ENCODE measurements at regions not wholly inside any gene's neighbourhood (a gene's known extent, or its start where the extent isn't known, plus 50 kb on each side); places are given as distances from the start of the nearest gene placed in this dataset.

DNA sequence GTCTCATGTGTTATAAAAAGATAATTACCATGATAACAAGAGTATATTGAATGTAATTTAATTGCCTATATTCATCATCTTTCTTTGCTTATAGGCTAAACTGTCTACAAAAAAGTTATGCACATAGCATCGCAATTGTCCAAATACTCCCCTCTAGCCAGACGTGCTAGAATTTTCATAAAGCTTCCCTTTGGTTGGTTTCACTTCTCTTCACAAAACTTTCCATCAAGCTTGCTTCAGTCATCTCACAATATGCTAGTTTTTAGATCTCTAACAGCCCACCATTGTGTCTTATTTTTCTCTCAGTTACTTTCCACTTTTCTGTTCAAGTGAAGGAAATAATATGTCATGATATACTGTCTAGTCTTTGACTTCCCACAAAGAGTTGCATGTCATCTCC, 448.3 kb upstream of the SPANXN1 start:
- H3K36me3 ChIP-seq (ENCODE audit: insufficient read depth, low read length): no peaks in the 10 kb centered on the region
- H3K9me3 ChIP-seq (ENCODE audit: control insufficient read depth in 1 of 2, insufficient read depth in 1 of 2, low read length in 2 of 2): no peaks in the 10 kb centered on the region
- H3K4me3 Mint-ChIP-seq: no peak overlapping the region
- H3K27ac ChIP-seq (ENCODE audit: low read depth in 1 of 2, low read length in 2 of 2): no peak overlapping the region
- TF ChIP-seq, protein P1, sequence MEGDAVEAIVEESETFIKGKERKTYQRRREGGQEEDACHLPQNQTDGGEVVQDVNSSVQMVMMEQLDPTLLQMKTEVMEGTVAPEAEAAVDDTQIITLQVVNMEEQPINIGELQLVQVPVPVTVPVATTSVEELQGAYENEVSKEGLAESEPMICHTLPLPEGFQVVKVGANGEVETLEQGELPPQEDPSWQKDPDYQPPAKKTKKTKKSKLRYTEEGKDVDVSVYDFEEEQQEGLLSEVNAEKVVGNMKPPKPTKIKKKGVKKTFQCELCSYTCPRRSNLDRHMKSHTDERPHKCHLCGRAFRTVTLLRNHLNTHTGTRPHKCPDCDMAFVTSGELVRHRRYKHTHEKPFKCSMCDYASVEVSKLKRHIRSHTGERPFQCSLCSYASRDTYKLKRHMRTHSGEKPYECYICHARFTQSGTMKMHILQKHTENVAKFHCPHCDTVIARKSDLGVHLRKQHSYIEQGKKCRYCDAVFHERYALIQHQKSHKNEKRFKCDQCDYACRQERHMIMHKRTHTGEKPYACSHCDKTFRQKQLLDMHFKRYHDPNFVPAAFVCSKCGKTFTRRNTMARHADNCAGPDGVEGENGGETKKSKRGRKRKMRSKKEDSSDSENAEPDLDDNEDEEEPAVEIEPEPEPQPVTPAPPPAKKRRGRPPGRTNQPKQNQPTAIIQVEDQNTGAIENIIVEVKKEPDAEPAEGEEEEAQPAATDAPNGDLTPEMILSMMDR (IDR thresholded peaks at IDR 0.05): no peak
- no peaks in the 10 kb centered on the region for H3K36me3 Mint-ChIP-seq (ENCODE audit: low read depth)
- H3K4me3 ChIP-seq (ENCODE audit: low read length): no peak overlapping the region
- ChIA-PET POLR2A (no interaction called here), CTCF (no interaction called here)
- no peak for DNase-seq
- no peaks in the 10 kb centered on the region for H3K4me1 ChIP-seq (ENCODE audit: insufficient read depth, low read length)
- no peak overlapping the region for H3K27ac Mint-ChIP-seq
- H3K27me3 ChIP-seq (ENCODE audit: control insufficient read depth in 1 of 2, insufficient read depth in 2 of 2, low read length in 2 of 2): no peaks in the 10 kb centered on the region
- H3K9me3 Mint-ChIP-seq: peaks cover 2% of the 10 kb centered on the region
- no peaks in the 10 kb centered on the region for H3K4me1 Mint-ChIP-seq (ENCODE audit: low read depth)
- H3K27me3 Mint-ChIP-seq: no peaks in the 10 kb centered on the region
- intact Hi-C loops (cut with DNase I, micrococcal nuclease): no loop called here
- ATAC-seq (ENCODE audit: poor library complexity): no peak

DNA sequence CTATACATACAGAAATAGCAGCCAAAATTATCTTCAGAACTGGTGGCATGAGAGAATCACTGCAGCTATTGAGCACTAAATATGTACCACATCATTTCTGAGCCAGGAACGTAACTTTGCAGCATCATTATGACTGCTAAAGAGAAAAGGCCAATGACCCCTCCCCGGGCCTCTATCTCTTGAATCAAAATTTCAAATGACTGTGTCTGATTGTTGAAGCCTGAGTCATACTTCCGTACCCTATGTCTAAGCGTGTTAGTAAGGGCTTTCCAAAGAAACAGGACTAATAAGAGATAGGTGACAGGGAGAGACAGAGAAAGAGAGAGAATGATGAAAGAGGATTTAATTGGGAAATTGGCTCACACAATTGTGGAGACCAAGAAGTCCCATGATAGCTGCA, 445.5 kb upstream of the SPANXN1 start:
- Mint-ChIP-seq H3K9me3 (peaks cover 2% of the 10 kb centered on the region), H3K36me3 (ENCODE audit: low read depth) (no peaks in the 10 kb centered on the region), H3K27ac (no peak overlapping the region), H3K4me3 (no peak overlapping the region), H3K27me3 (no peaks in the 10 kb centered on the region), H3K4me1 (ENCODE audit: low read depth) (no peaks in the 10 kb centered on the region)
- TF ChIP-seq, protein P1 (IDR thresholded peaks at IDR 0.05): no peak
- ATAC-seq (ENCODE audit: poor library complexity) (no peak), DNase-seq (no peak)
- ChIA-PET POLR2A (no interaction called here), CTCF (no interaction called here)
- Histone ChIP-seq H3K27me3 (ENCODE audit: control insufficient read depth in 1 of 2, insufficient read depth in 2 of 2, low read length in 2 of 2) (no peaks in the 10 kb centered on the region), H3K4me1 (ENCODE audit: insufficient read depth, low read length) (no peaks in the 10 kb centered on the region), H3K4me3 (ENCODE audit: low read length) (no peak overlapping the region), H3K36me3 (ENCODE audit: insufficient read depth, low read length) (no peaks in the 10 kb centered on the region), H3K9me3 (ENCODE audit: control insufficient read depth in 1 of 2, insufficient read depth in 1 of 2, low read length in 2 of 2) (no peaks in the 10 kb centered on the region), H3K27ac (ENCODE audit: low read depth in 1 of 2, low read length in 2 of 2) (no peak overlapping the region)
- intact Hi-C loops (cut with DNase I, micrococcal nuclease): no loop called here

DNA sequence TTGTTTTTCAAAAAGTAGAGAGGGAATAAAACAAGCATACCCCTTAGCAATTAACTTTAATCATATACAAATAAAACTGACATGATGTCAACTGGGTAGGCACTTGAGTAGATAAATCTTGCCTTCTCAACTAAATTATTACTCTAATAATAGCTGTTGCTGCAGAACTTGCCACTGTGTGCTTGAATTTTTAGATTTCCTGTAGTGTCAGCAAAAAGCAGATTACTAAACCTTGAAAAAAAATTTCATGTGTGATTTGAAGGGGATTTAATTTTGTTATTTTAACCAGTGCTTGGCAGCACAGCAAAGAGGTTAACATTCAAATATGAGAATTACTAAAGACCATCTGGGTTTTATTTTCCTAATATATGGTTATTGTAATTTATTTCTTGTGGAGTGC, 438.3 kb upstream of the SPANXN1 start:
- Histone ChIP-seq H3K4me3 (ENCODE audit: low read length) (no peak overlapping the region), H3K27ac (ENCODE audit: low read depth in 1 of 2, low read length in 2 of 2) (no peak overlapping the region), H3K27me3 (ENCODE audit: control insufficient read depth in 1 of 2, insufficient read depth in 2 of 2, low read length in 2 of 2) (no peaks in the 10 kb centered on the region), H3K4me1 (ENCODE audit: insufficient read depth, low read length) (no peaks in the 10 kb centered on the region), H3K36me3 (ENCODE audit: insufficient read depth, low read length) (no peaks in the 10 kb centered on the region), H3K9me3 (ENCODE audit: control insufficient read depth in 1 of 2, insufficient read depth in 1 of 2, low read length in 2 of 2) (no peaks in the 10 kb centered on the region)
- no peak overlapping the region for H3K4me3 Mint-ChIP-seq
- TF ChIP-seq, protein P1 (IDR thresholded peaks at IDR 0.05): no peak
- ChIA-PET POLR2A (no interaction called here), CTCF (no interaction called here)
- no peaks in the 10 kb centered on the region for H3K4me1 Mint-ChIP-seq (ENCODE audit: low read depth)
- H3K27me3 Mint-ChIP-seq: no peaks in the 10 kb centered on the region
- intact Hi-C loops (cut with DNase I, micrococcal nuclease): no loop called here
- DNase-seq (no peak), ATAC-seq (ENCODE audit: poor library complexity) (no peak)
- no peaks in the 10 kb centered on the region for H3K36me3 Mint-ChIP-seq (ENCODE audit: low read depth)
- no peaks in the 10 kb centered on the region for H3K9me3 Mint-ChIP-seq
- no peak overlapping the region for H3K27ac Mint-ChIP-seq

Data from CD4-positive, alpha-beta T cell (primary cell).